ENCODE measurements at regions not wholly inside any gene's neighbourhood (a gene's known extent, or its start where the extent isn't known, plus 50 kb on each side); places are given as distances from the start of the nearest gene placed in this dataset.

DNA sequence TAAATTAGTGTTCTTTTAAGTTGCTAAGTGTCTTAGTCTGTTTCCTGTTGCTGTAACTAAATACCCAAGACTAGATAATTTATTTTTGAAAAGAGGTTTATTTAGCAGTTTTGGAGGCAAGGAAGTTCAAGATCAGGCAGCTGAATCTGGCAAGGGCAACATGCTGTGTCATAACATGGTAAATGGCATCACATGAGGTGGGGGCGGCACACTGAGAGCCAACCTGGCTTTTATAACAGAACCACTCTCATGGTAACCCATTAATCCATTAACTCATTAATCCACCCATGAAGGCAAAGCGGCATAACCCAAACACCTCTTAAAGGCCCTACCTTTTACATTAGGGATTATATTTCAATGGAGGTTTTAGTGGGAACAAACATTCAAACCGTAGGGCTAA, 182.2 kb upstream of the GATB start:
- no peak for TF ChIP-seq TAF1 (IDR thresholded peaks at IDR 0.05; ENCODE audit: borderline replicate concordance, insufficient read depth, low read length)
- TF ChIP-seq FOXP2 (optimal IDR thresholded peaks at IDR 0.05; ENCODE audit: borderline replicate concordance, extremely low read depth, extremely low read length, insufficient read depth): no peak
- TF ChIP-seq, protein P1, sequence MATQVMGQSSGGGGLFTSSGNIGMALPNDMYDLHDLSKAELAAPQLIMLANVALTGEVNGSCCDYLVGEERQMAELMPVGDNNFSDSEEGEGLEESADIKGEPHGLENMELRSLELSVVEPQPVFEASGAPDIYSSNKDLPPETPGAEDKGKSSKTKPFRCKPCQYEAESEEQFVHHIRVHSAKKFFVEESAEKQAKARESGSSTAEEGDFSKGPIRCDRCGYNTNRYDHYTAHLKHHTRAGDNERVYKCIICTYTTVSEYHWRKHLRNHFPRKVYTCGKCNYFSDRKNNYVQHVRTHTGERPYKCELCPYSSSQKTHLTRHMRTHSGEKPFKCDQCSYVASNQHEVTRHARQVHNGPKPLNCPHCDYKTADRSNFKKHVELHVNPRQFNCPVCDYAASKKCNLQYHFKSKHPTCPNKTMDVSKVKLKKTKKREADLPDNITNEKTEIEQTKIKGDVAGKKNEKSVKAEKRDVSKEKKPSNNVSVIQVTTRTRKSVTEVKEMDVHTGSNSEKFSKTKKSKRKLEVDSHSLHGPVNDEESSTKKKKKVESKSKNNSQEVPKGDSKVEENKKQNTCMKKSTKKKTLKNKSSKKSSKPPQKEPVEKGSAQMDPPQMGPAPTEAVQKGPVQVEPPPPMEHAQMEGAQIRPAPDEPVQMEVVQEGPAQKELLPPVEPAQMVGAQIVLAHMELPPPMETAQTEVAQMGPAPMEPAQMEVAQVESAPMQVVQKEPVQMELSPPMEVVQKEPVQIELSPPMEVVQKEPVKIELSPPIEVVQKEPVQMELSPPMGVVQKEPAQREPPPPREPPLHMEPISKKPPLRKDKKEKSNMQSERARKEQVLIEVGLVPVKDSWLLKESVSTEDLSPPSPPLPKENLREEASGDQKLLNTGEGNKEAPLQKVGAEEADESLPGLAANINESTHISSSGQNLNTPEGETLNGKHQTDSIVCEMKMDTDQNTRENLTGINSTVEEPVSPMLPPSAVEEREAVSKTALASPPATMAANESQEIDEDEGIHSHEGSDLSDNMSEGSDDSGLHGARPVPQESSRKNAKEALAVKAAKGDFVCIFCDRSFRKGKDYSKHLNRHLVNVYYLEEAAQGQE (IDR thresholded peaks at IDR 0.05; ENCODE audit: insufficient read depth in 1 of 2, low read depth in 2 of 2, low read length in 2 of 2): no peak
- TF ChIP-seq SIN3A (IDR thresholded peaks at IDR 0.05; ENCODE audit: borderline replicate concordance, insufficient read depth, low read length): no peak
- no peak for TF ChIP-seq POLR2AphosphoS5 (IDR thresholded peaks at IDR 0.05; ENCODE audit: low read depth, low read length)

DNA sequence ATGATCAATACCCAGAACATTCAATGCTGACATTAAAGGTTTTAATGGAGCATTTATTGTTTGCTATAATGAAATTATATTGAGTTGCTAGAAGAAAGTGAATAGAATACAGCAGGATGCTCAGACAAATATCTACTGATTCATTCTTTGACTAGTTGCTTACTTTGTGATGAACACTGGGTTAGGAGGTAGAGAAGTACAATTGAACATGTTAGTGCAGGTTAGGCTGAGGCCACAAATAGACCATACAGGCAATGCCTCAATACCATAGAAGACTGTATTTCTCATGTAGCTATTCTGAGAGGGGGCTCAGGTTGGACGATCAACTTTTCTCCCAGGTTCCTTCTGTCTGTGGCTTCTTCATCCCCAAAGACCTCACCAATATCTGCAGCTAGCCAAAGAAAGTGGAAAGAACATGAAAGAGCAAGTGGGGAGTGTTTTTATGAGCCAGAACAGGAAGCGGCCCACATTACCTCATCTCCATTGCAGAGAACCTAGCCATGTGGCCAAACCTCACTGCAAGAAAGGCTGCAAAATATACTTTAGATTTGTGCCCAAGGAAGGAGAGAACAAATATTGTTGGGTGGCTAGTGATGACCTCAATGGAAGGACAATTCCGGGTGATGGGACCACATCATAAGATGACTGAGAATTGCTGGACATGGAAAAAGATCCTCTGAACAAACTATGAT, 180.3 kb upstream of the GATB start:
- TF ChIP-seq SIN3A (IDR thresholded peaks at IDR 0.05; ENCODE audit: borderline replicate concordance, insufficient read depth, low read length) (no peak), POLR2AphosphoS5 (IDR thresholded peaks at IDR 0.05; ENCODE audit: low read depth, low read length) (no peak), TAF1 (IDR thresholded peaks at IDR 0.05; ENCODE audit: borderline replicate concordance, insufficient read depth, low read length) (no peak), FOXP2 (optimal IDR thresholded peaks at IDR 0.05; ENCODE audit: borderline replicate concordance, extremely low read depth, extremely low read length, insufficient read depth) (no peak)
- TF ChIP-seq, protein P1 (IDR thresholded peaks at IDR 0.05; ENCODE audit: insufficient read depth in 1 of 2, low read depth in 2 of 2, low read length in 2 of 2): no peak

DNA sequence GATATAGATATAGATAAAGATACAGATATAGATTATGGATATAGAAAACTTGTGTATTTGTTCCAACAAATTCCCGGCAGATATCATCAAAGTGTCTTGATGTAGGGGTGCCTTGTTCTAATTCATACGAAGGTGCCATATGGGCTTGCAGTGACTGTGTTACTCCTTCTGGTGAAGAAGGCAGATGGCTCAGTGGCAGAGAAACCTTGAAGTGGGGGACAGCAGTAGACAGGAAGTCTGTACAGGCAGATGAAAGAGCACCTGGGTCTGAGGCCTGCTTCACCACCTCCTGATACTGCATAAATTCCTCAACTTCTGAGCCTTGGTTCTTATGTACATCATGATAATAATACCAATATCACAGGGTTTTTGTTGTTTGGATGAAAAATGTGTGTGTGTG, 179.5 kb upstream of the GATB start:
- no peak for TF ChIP-seq FOXP2 (optimal IDR thresholded peaks at IDR 0.05; ENCODE audit: borderline replicate concordance, extremely low read depth, extremely low read length, insufficient read depth)
- TF ChIP-seq POLR2AphosphoS5 (IDR thresholded peaks at IDR 0.05; ENCODE audit: low read depth, low read length): no peak
- TF ChIP-seq TAF1 (IDR thresholded peaks at IDR 0.05; ENCODE audit: borderline replicate concordance, insufficient read depth, low read length): no peak
- TF ChIP-seq SIN3A (IDR thresholded peaks at IDR 0.05; ENCODE audit: borderline replicate concordance, insufficient read depth, low read length): no peak
- TF ChIP-seq, protein P1 (IDR thresholded peaks at IDR 0.05; ENCODE audit: insufficient read depth in 1 of 2, low read depth in 2 of 2, low read length in 2 of 2): no peak

DNA sequence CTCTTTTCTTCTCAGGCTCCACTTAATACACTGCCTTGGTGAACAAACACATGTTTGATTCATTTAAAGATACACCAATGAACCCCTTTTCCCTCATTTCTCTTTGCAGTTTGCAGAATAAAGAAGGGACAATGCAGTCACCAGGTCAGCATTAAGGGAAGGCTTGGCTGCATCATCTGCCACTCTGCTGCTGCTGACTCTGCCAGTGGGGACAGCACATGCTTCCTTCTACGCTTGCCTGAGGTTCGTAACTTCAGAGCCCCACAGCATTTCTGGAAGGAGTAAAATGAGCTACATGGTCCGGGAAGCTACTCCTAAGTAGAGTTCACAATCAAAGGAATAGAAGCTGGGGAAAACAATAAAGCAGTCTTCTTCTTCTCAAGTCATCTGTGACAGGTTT, 178.9 kb upstream of the GATB start:
- TF ChIP-seq TAF1 (IDR thresholded peaks at IDR 0.05; ENCODE audit: borderline replicate concordance, insufficient read depth, low read length): no peak
- no peak for TF ChIP-seq FOXP2 (optimal IDR thresholded peaks at IDR 0.05; ENCODE audit: borderline replicate concordance, extremely low read depth, extremely low read length, insufficient read depth)
- no peak for TF ChIP-seq SIN3A (IDR thresholded peaks at IDR 0.05; ENCODE audit: borderline replicate concordance, insufficient read depth, low read length)
- TF ChIP-seq POLR2AphosphoS5 (IDR thresholded peaks at IDR 0.05; ENCODE audit: low read depth, low read length): no peak
- TF ChIP-seq, protein P1 (IDR thresholded peaks at IDR 0.05; ENCODE audit: insufficient read depth in 1 of 2, low read depth in 2 of 2, low read length in 2 of 2): no peak

Measured in PFSK-1 (cell line).